ENCODE measurements at regions not wholly inside any gene's neighbourhood (a gene's known extent, or its start where the extent isn't known, plus 50 kb on each side); places are given as distances from the start of the nearest gene placed in this dataset.

- H3K9me3 Mint-ChIP-seq, result no peaks in the 10 kb centered on the region
- H3K27me3 Mint-ChIP-seq, result peaks cover 2% of the 10 kb centered on the region
- H3K27ac Mint-ChIP-seq, result no peak overlapping the region
- ATAC-seq (ENCODE audit: low read depth), result no peak
- no peak for DNase-seq (ENCODE audit: low spot score in 2 of 2)
- no peaks in the 10 kb centered on the region for H3K36me3 Mint-ChIP-seq
- no peak overlapping the region for H3K4me3 Mint-ChIP-seq
- peaks cover 27% of the 10 kb centered on the region for H3K4me1 Mint-ChIP-seq
These were observed 135.4 kb downstream of the KLF13 start for GRCh38 chr15:31461911-31462480.

- Mint-ChIP-seq H3K27ac (no peak overlapping the region), H3K9me3 (no peaks in the 10 kb centered on the region), H3K36me3 (no peaks in the 10 kb centered on the region), H3K27me3 (peaks cover 2% of the 10 kb centered on the region), H3K4me3 (no peak overlapping the region), H3K4me1 (peaks cover 23% of the 10 kb centered on the region)
- no peak for DNase-seq (ENCODE audit: low spot score in 2 of 2)
- ATAC-seq (ENCODE audit: low read depth), result no peak
These were observed 137.0 kb downstream of the KLF13 start for GRCh38 chr15:31463521-31464102.

GRCh38 chr15:31464216-31465082 lies 137.8 kb downstream of the KLF13 start:
- ATAC-seq (ENCODE audit: low read depth) (no peak), DNase-seq (ENCODE audit: low spot score in 2 of 2) (no peak)
- no peak overlapping the region for H3K4me3 Mint-ChIP-seq
- no peaks in the 10 kb centered on the region for H3K9me3 Mint-ChIP-seq
- no peak overlapping the region for H3K27ac Mint-ChIP-seq
- peaks cover 2% of the 10 kb centered on the region for H3K27me3 Mint-ChIP-seq
- no peaks in the 10 kb centered on the region for H3K36me3 Mint-ChIP-seq
- peaks cover 15% of the 10 kb centered on the region for H3K4me1 Mint-ChIP-seq

- Mint-ChIP-seq H3K27ac (no peak overlapping the region), H3K36me3 (no peaks in the 10 kb centered on the region), H3K9me3 (no peaks in the 10 kb centered on the region), H3K4me3 (no peak overlapping the region), H3K27me3 (peaks cover 2% of the 10 kb centered on the region), H3K4me1 (peaks cover 15% of the 10 kb centered on the region)
- DNase-seq (ENCODE audit: low spot score in 2 of 2) (no peak), ATAC-seq (ENCODE audit: low read depth) (no peak)
These were observed 138.7 kb downstream of the KLF13 start for GRCh38 chr15:31465083-31465955.

- no peak overlapping the region for H3K4me3 Mint-ChIP-seq
- H3K27ac Mint-ChIP-seq, result no peak overlapping the region
- DNase-seq (ENCODE audit: low spot score in 2 of 2) (no peak), ATAC-seq (ENCODE audit: low read depth) (no peak)
- H3K36me3 Mint-ChIP-seq, result no peaks in the 10 kb centered on the region
- peaks cover 2% of the 10 kb centered on the region for H3K27me3 Mint-ChIP-seq
- peaks cover 17% of the 10 kb centered on the region for H3K4me1 Mint-ChIP-seq
- no peaks in the 10 kb centered on the region for H3K9me3 Mint-ChIP-seq
These were observed 140.7 kb downstream of the KLF13 start for GRCh38 chr15:31467361-31467760.

- DNase-seq (ENCODE audit: low spot score in 2 of 2) (no peak), ATAC-seq (ENCODE audit: low read depth) (no peak)
- Mint-ChIP-seq H3K27ac (no peak overlapping the region), H3K36me3 (no peaks in the 10 kb centered on the region), H3K27me3 (peaks cover 2% of the 10 kb centered on the region), H3K4me1 (peaks cover 32% of the 10 kb centered on the region), H3K4me3 (no peak overlapping the region), H3K9me3 (no peaks in the 10 kb centered on the region)
These were observed 142.5 kb downstream of the KLF13 start for GRCh38 chr15:31468911-31469785.

GRCh38 chr15:31469786-31470525 lies 143.3 kb downstream of the KLF13 start:
- peaks cover 33% of the 10 kb centered on the region for H3K4me1 Mint-ChIP-seq
- H3K27ac Mint-ChIP-seq, result no peak overlapping the region
- ATAC-seq (ENCODE audit: low read depth), result no peak
- H3K36me3 Mint-ChIP-seq, result no peaks in the 10 kb centered on the region
- peaks cover 2% of the 10 kb centered on the region for H3K27me3 Mint-ChIP-seq
- no peak for DNase-seq (ENCODE audit: low spot score in 2 of 2)
- H3K4me3 Mint-ChIP-seq, result no peak overlapping the region
- H3K9me3 Mint-ChIP-seq, result no peaks in the 10 kb centered on the region

GRCh38 chr15:31470756-31471155 lies 144.1 kb downstream of the KLF13 start:
- H3K27ac Mint-ChIP-seq, result peak overlapping the region; percentile 71

GRCh38 chr15:31471731-31472430 lies 145.2 kb downstream of the KLF13 start:
- Mint-ChIP-seq H3K9me3 (no peaks in the 10 kb centered on the region), H3K27ac (peak overlapping the region; percentile 98), H3K4me1 (peaks cover 29% of the 10 kb centered on the region), H3K36me3 (no peaks in the 10 kb centered on the region), H3K4me3 (no peak overlapping the region), H3K27me3 (no peaks in the 10 kb centered on the region)
- ATAC-seq (ENCODE audit: low read depth), result no peak
- no peak for DNase-seq (ENCODE audit: low spot score in 2 of 2)

More at GRCh38 chr15:31470756-31471155, 144.1 kb downstream of the KLF13 start:
- no peak overlapping the region for H3K4me3 Mint-ChIP-seq
- ATAC-seq (ENCODE audit: low read depth) (no peak), DNase-seq (ENCODE audit: low spot score in 2 of 2) (no peak)
- peaks cover 29% of the 10 kb centered on the region for H3K4me1 Mint-ChIP-seq
- no peaks in the 10 kb centered on the region for H3K36me3 Mint-ChIP-seq
- H3K9me3 Mint-ChIP-seq, result no peaks in the 10 kb centered on the region
- no peaks in the 10 kb centered on the region for H3K27me3 Mint-ChIP-seq

- peaks cover 29% of the 10 kb centered on the region for H3K4me1 Mint-ChIP-seq
- H3K27ac Mint-ChIP-seq, result peak overlapping the region; percentile 98
- ATAC-seq (ENCODE audit: low read depth), result peak; percentile 89
- H3K4me3 Mint-ChIP-seq, result peak overlapping the region; percentile 80
- no peaks in the 10 kb centered on the region for H3K27me3 Mint-ChIP-seq
- peaks cover 2% of the 10 kb centered on the region for H3K9me3 Mint-ChIP-seq
- no peaks in the 10 kb centered on the region for H3K36me3 Mint-ChIP-seq
- peak; percentile 42 to 51 for DNase-seq (ENCODE audit: low spot score in 2 of 2)
These were observed 146.2 kb downstream of the KLF13 start for GRCh38 chr15:31472636-31473384.

- Mint-ChIP-seq H3K27ac (peak overlapping the region; percentile 98), H3K36me3 (no peaks in the 10 kb centered on the region), H3K27me3 (no peaks in the 10 kb centered on the region), H3K4me3 (peak overlapping the region; percentile 80), H3K9me3 (peaks cover 2% of the 10 kb centered on the region), H3K4me1 (peaks cover 27% of the 10 kb centered on the region)
- ATAC-seq (ENCODE audit: low read depth), result peak; percentile 42
- DNase-seq (ENCODE audit: low spot score in 2 of 2), result no peak
These were observed 146.9 kb downstream of the KLF13 start for GRCh38 chr15:31473385-31474058.

Measured in memory B cell (primary cell).